ENCODE measurements at regions not wholly inside any gene's neighbourhood (a gene's known extent, or its start where the extent isn't known, plus 50 kb on each side); places are given as distances from the start of the nearest gene placed in this dataset.

DNA sequence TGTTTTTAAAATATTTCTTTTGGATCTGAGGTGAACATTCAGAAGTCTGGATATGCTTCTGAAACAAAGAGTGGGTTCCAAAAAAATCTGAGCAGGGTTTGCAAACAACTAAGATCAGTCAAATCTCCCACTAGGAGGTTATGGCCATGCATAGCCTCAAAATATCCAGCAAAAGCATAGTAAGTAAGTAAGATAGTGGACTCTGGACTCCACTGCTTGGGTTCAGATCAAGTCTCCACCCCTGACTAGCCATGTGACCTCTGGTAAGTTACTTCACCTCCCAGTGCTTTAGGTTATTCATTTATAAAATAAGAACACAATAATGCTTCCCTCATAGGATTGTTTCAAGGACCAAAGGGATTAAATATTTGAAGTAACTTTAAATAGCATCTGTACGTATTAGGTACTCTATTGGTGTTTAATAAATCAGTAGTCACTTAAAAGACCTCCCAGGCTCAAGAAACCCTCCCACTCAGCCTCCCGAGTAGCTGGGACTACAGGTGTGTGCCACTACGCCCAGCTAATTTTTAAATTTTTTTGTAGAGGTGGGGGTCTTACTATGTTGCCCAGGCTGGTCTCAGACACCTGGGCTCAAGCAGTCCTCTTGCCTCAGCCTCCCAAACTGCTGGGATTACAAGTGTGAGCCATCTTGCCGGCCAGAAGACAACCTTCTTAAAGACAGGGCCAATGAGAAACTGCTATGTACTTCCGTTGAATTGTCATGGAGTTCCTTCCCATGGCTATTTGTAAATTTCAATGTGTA lies 95.7 kb upstream of the SOX5 start:
- POLR2A ChIA-PET (ENCODE audit: unreplicated experiment): no interaction called here

More for the DNA sequence above, 95.7 kb upstream of the SOX5 start:
- no peak overlapping the region for H4K5ac ChIP-seq (ENCODE audit: low read depth, low read length)
- no peak overlapping the region for H3K4ac ChIP-seq (ENCODE audit: low read depth, low read length)
- no peak overlapping the region for H3K4me3 ChIP-seq (ENCODE audit: insufficient read depth, low read depth, low read length)
- H3K9me3 ChIP-seq (ENCODE audit: control insufficient read depth, insufficient read depth, low read length): peaks cover 2% of the 10 kb centered on the region; the same call in 1 of the 2 replicates
- no peak overlapping the region for H3K4me2 ChIP-seq (ENCODE audit: low read depth, low read length)
- H2AK9ac ChIP-seq (replicated peaks; ENCODE audit: low read depth, low read length, poor library complexity): no peak overlapping the region
- H2BK20ac ChIP-seq (ENCODE audit: low read depth, low read length): peak overlapping the region; percentile 34; the same call in 1 of the 2 replicates
- dilution Hi-C loops (cut with HindIII; ENCODE audit: low sequenced_read_pairs, unreplicated experiment): no loop called here
- H3K23ac ChIP-seq (ENCODE audit: low read depth, low read length): no peak overlapping the region
- no peak overlapping the region for H3K9ac ChIP-seq (ENCODE audit: low read depth, low read length)
- no peaks in the 10 kb centered on the region for H3K36me3 ChIP-seq (ENCODE audit: control insufficient read depth, insufficient read depth, low read length)
- no TSS peak for BruUV-seq (replicated peaks)
- no peak overlapping the region for H2BK120ac ChIP-seq (ENCODE audit: low read depth, low read length)
- TF ChIP-seq MAFK (IDR thresholded peaks at IDR 0.05; ENCODE audit: low read depth, low read length) (no peak), RFX5 (IDR thresholded peaks at IDR 0.05; ENCODE audit: low read depth, low read length) (no peak), BHLHE40 (IDR thresholded peaks at IDR 0.05; ENCODE audit: low read depth, low read length) (no peak), RAD21 (IDR thresholded peaks at IDR 0.05; ENCODE audit: low read length) (no peak), MXI1 (IDR thresholded peaks at IDR 0.05; ENCODE audit: borderline replicate concordance, low read depth, low read length) (no peak), FOS (IDR thresholded peaks at IDR 0.05; ENCODE audit: low read depth, low read length) (no peak), CEBPB (IDR thresholded peaks at IDR 0.05; ENCODE audit: low read depth, low read length) (no peak), POLR2A (IDR thresholded peaks at IDR 0.05; ENCODE audit: low read depth, low read length) (no peak), SMC3 (IDR thresholded peaks at IDR 0.05; ENCODE audit: low read depth, low read length) (no peak), MAZ (IDR thresholded peaks at IDR 0.05; ENCODE audit: borderline replicate concordance, low read depth, low read length) (no peak), NFE2L2 (IDR thresholded peaks at IDR 0.05; ENCODE audit: low read depth, low read length) (no peak)
- TF ChIP-seq, protein P1, sequence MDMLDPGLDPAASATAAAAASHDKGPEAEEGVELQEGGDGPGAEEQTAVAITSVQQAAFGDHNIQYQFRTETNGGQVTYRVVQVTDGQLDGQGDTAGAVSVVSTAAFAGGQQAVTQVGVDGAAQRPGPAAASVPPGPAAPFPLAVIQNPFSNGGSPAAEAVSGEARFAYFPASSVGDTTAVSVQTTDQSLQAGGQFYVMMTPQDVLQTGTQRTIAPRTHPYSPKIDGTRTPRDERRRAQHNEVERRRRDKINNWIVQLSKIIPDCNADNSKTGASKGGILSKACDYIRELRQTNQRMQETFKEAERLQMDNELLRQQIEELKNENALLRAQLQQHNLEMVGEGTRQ (IDR thresholded peaks at IDR 0.05; ENCODE audit: low read depth, low read length): no peak
- TF ChIP-seq, protein P2, sequence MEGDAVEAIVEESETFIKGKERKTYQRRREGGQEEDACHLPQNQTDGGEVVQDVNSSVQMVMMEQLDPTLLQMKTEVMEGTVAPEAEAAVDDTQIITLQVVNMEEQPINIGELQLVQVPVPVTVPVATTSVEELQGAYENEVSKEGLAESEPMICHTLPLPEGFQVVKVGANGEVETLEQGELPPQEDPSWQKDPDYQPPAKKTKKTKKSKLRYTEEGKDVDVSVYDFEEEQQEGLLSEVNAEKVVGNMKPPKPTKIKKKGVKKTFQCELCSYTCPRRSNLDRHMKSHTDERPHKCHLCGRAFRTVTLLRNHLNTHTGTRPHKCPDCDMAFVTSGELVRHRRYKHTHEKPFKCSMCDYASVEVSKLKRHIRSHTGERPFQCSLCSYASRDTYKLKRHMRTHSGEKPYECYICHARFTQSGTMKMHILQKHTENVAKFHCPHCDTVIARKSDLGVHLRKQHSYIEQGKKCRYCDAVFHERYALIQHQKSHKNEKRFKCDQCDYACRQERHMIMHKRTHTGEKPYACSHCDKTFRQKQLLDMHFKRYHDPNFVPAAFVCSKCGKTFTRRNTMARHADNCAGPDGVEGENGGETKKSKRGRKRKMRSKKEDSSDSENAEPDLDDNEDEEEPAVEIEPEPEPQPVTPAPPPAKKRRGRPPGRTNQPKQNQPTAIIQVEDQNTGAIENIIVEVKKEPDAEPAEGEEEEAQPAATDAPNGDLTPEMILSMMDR (conservative IDR thresholded peaks at IDR 0.05; ENCODE audit: low read depth, low read length): no peak
- TF ChIP-seq, protein P3, sequence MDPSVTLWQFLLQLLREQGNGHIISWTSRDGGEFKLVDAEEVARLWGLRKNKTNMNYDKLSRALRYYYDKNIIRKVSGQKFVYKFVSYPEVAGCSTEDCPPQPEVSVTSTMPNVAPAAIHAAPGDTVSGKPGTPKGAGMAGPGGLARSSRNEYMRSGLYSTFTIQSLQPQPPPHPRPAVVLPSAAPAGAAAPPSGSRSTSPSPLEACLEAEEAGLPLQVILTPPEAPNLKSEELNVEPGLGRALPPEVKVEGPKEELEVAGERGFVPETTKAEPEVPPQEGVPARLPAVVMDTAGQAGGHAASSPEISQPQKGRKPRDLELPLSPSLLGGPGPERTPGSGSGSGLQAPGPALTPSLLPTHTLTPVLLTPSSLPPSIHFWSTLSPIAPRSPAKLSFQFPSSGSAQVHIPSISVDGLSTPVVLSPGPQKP (IDR thresholded peaks at IDR 0.05; ENCODE audit: borderline replicate concordance, low read depth, low read length): no peak
- no peaks in the 10 kb centered on the region for H4K20me1 ChIP-seq (ENCODE audit: insufficient read depth, low read length)
- DNase-seq (no peak), ATAC-seq (ENCODE audit: low read depth) (no peak)
- H3K27ac ChIP-seq (ENCODE audit: insufficient read depth, low read length): no peak overlapping the region
- CTCF ChIA-PET: no interaction called here
- in situ Hi-C loops (cut with MboI; ENCODE audit: low sequenced_read_pairs): no loop called here
- H2BK5ac ChIP-seq (ENCODE audit: low read depth, low read length, poor library complexity, severe bottlenecking): no peak overlapping the region
- no peak overlapping the region; the same call in 2 of the 3 replicates for H2BK15ac ChIP-seq (ENCODE audit: low read depth, low read length)
- H3K4me1 ChIP-seq (ENCODE audit: control insufficient read depth, insufficient read depth, low read length): peaks cover 2% of the 10 kb centered on the region; the same call in 1 of the 2 replicates
- no peak overlapping the region for H2AFZ ChIP-seq (replicated peaks; ENCODE audit: low read length, poor library complexity)
- no peak overlapping the region for H3K56ac ChIP-seq (ENCODE audit: extremely low read depth, insufficient read depth, low read length)
- H3K79me1 ChIP-seq (ENCODE audit: low read depth in 1 of 2, low read length in 2 of 2): no peaks in the 10 kb centered on the region
- H4K8ac ChIP-seq (ENCODE audit: low read depth in 2 of 2, low read length in 2 of 2): no peak overlapping the region
- H3K18ac ChIP-seq (ENCODE audit: low read depth, low read length): no peak overlapping the region
- no peak overlapping the region for H4K91ac ChIP-seq (ENCODE audit: insufficient read depth, low read depth, low read length)
- H3K9me1 ChIP-seq (ENCODE audit: insufficient read depth, low read length): no peaks in the 10 kb centered on the region
- H3K14ac ChIP-seq (replicated peaks; ENCODE audit: low read depth, low read length): no peak overlapping the region
- H2AK5ac ChIP-seq (ENCODE audit: low read depth, low read length): no peak overlapping the region
- no CpG with 5 or more reads among the region's 5 CpGs for WGBS, 2 experiments (ENCODE audit: extremely low coverage in 2 of 2, insufficient read length in 1 of 2)
- H3K27me3 ChIP-seq (ENCODE audit: control insufficient read depth, insufficient read depth, low read length): no peaks in the 10 kb centered on the region
- intact Hi-C loops (cut with micrococcal nuclease): no loop called here

Measured in IMR-90 (cell line).